Progenitor cell of endocrine pancreas (in vitro differentiated cells): ENCODE measurements at regions not wholly inside any gene's neighbourhood (a gene's known extent, or its start where the extent isn't known, plus 50 kb on each side); places are given as distances from the start of the nearest gene placed in this dataset.

Experiments used
- DNase-seq: peaks from one replicate; pipeline ENCODE4 v3.0.0; 2021; ENCODE audit warnings: low spot score; ENCODE audit not compliant: unreplicated experiment
- H3K27ac Mint-ChIP-seq: 2 replicates; pipeline ENCODE4 v1.8.0; 2021; ENCODE audit warnings: mild to moderate bottlenecking, moderate library complexity, mixed read lengths
- H3K27me3 Mint-ChIP-seq: 2 replicates; pipeline ENCODE4 v1.8.0; 2021; ENCODE audit warnings: mixed read lengths
- H3K36me3 Mint-ChIP-seq: 2 replicates; pipeline ENCODE4 v1.8.0; 2022; ENCODE audit warnings: mixed read lengths; ENCODE audit not compliant: insufficient read depth
- H3K4me1 Mint-ChIP-seq: 2 replicates; pipeline ENCODE4 v1.8.0; 2021; ENCODE audit warnings: low read depth, mixed read lengths
- H3K4me3 Mint-ChIP-seq: 2 replicates; pipeline ENCODE4 v1.8.0; 2021; ENCODE audit warnings: low read depth, mild to moderate bottlenecking, moderate library complexity, mixed read lengths
- H3K9me3 Mint-ChIP-seq: 2 replicates; pipeline ENCODE4 v1.8.0; 2021; ENCODE audit warnings: low read depth, mixed read lengths
- CTCF ChIP-seq: fragments of 200-600 bp; sonication (generic); IDR thresholded peaks from one replicate; pipeline ENCODE4 v1.5.0; 2021; ENCODE audit warnings: antibody characterized with exemption, mild to moderate bottlenecking; ENCODE audit not compliant: unreplicated experiment

- Mint-ChIP-seq H3K4me1 (peaks cover 6% of the 10 kb centered on the region), H3K27me3 (no peaks in the 10 kb centered on the region), H3K27ac (no peak overlapping the region), H3K4me3 (no peak overlapping the region), H3K36me3 (no peaks in the 10 kb centered on the region), H3K9me3 (peaks cover 8% of the 10 kb centered on the region)
- no peak for DNase-seq
- no peak for TF ChIP-seq CTCF
These were observed 1226.8 kb upstream of the NUDT12 start for GRCh38 chr5:104789366-104789765.

GRCh38 chr5:104785097-104785496 is 1222.5 kb upstream of the NUDT12 start:
- Mint-ChIP-seq H3K4me3 (no peak overlapping the region), H3K4me1 (no peaks in the 10 kb centered on the region), H3K9me3 (peaks cover 8% of the 10 kb centered on the region), H3K27ac (no peak overlapping the region), H3K27me3 (no peaks in the 10 kb centered on the region), H3K36me3 (no peaks in the 10 kb centered on the region)
- TF ChIP-seq CTCF = no peak
- no peak for DNase-seq

- H3K4me1 Mint-ChIP-seq = no peaks in the 10 kb centered on the region
- H3K36me3 Mint-ChIP-seq = no peaks in the 10 kb centered on the region
- H3K27ac Mint-ChIP-seq = no peak overlapping the region
- H3K27me3 Mint-ChIP-seq = no peaks in the 10 kb centered on the region
- H3K9me3 Mint-ChIP-seq = peaks cover 6% of the 10 kb centered on the region
- DNase-seq = no peak
- TF ChIP-seq CTCF = no peak
- H3K4me3 Mint-ChIP-seq = no peak overlapping the region
These were observed 1211.8 kb upstream of the NUDT12 start for GRCh38 chr5:104774372-104774771.

GRCh38 chr5:104764197-104764596 is 1201.6 kb upstream of the NUDT12 start:
- Mint-ChIP-seq H3K27me3 (no peaks in the 10 kb centered on the region), H3K4me3 (no peak overlapping the region), H3K36me3 (no peaks in the 10 kb centered on the region), H3K9me3 (no peaks in the 10 kb centered on the region), H3K27ac (no peak overlapping the region), H3K4me1 (no peaks in the 10 kb centered on the region)
- DNase-seq = no peak
- no peak for TF ChIP-seq CTCF

GRCh38 chr5:104763216-104763615 is 1200.6 kb upstream of the NUDT12 start:
- DNase-seq = no peak
- TF ChIP-seq CTCF = no peak
- H3K4me3 Mint-ChIP-seq = no peak overlapping the region
- H3K36me3 Mint-ChIP-seq = no peaks in the 10 kb centered on the region
- no peaks in the 10 kb centered on the region for H3K9me3 Mint-ChIP-seq
- H3K4me1 Mint-ChIP-seq = no peaks in the 10 kb centered on the region
- no peaks in the 10 kb centered on the region for H3K27me3 Mint-ChIP-seq
- no peak overlapping the region for H3K27ac Mint-ChIP-seq

- H3K9me3 Mint-ChIP-seq = no peaks in the 10 kb centered on the region
- no peak overlapping the region for H3K4me3 Mint-ChIP-seq
- DNase-seq = no peak
- H3K27me3 Mint-ChIP-seq = no peaks in the 10 kb centered on the region
- no peak overlapping the region for H3K27ac Mint-ChIP-seq
- no peaks in the 10 kb centered on the region for H3K4me1 Mint-ChIP-seq
- no peak for TF ChIP-seq CTCF
- no peaks in the 10 kb centered on the region for H3K36me3 Mint-ChIP-seq
These were observed 1195.3 kb upstream of the NUDT12 start for GRCh38 chr5:104757915-104758314.
